Fibroblast of lung (primary cell): ENCODE measurements at regions not wholly inside any gene's neighbourhood (a gene's known extent, or its start where the extent isn't known, plus 50 kb on each side); places are given as distances from the start of the nearest gene placed in this dataset.
"Not testable (repeated sequence)": the region's sequence is repeated elsewhere in the genome, so short reads cannot be mapped to it uniquely, and the experiment has no call there.

Experiments
- DNase-seq, 2 donors: peaks; one replicate each; pipeline versions ENCODE4 v3.0.0 to v3.0.0-alpha.2; 2010; ENCODE audit warnings: low read depth in 2 of 2
- H2AFZ ChIP-seq: 2 replicates; pipeline ENCODE4 v1.5.1; 2012; ENCODE audit warnings: low read length, control low read depth, inconsistent platforms
- H3K27ac ChIP-seq: 2 replicates; pipeline ENCODE4 v1.5.1; 2011; ENCODE audit warnings: low read length, control low read depth; ENCODE audit not compliant: insufficient read depth
- H3K27me3 ChIP-seq: 2 replicates; pipeline ENCODE4 v1.5.1; 2011; ENCODE audit warnings: mild to moderate bottlenecking, low read length; ENCODE audit not compliant: control insufficient read depth, insufficient read depth
- H3K36me3 ChIP-seq: 2 replicates; pipeline ENCODE4 v1.5.1; 2011; ENCODE audit warnings: low read length; ENCODE audit not compliant: control insufficient read depth, insufficient read depth
- H3K4me1 ChIP-seq: 2 replicates; pipeline ENCODE4 v1.5.1; 2011; ENCODE audit warnings: low read length; ENCODE audit not compliant: control insufficient read depth, insufficient read depth; ENCODE audit errors: extremely low read depth
- H3K4me2 ChIP-seq: 2 replicates; pipeline ENCODE4 v1.5.1; 2011; ENCODE audit warnings: low read length, control low read depth; ENCODE audit not compliant: insufficient read depth; ENCODE audit errors: extremely low read depth
- H3K4me3 ChIP-seq, 4 experiments: fragments of 200-600 bp in 1 of 4; sonication (generic) in 1 of 4; replicated peaks in 1 of 4; 2 replicates each; pipeline ENCODE4 v1.5.1; 2011 to 2016; ENCODE audit warnings: low read length in 4 of 4, low read depth in 3 of 4, mild to moderate bottlenecking in 3 of 4, control low read depth in 2 of 4, inconsistent platforms in 1 of 4, mixed read lengths in 1 of 4; ENCODE audit not compliant: insufficient read depth in 1 of 4; ENCODE audit errors: control extremely low read depth in 1 of 4
- H3K79me2 ChIP-seq: 2 replicates; pipeline ENCODE4 v1.5.1; 2012; ENCODE audit warnings: mild to moderate bottlenecking, low read length, inconsistent platforms; ENCODE audit not compliant: control insufficient read depth, insufficient read depth
- H3K9ac ChIP-seq: 2 replicates; pipeline ENCODE4 v1.5.1; 2011; ENCODE audit warnings: mild to moderate bottlenecking, low read length, control low read depth; ENCODE audit not compliant: insufficient read depth
- H3K9me3 ChIP-seq: 2 replicates; pipeline ENCODE4 v1.5.1; 2012; ENCODE audit warnings: low read depth, low read length; ENCODE audit not compliant: control insufficient read depth, insufficient read depth
- H4K20me1 ChIP-seq: 2 replicates; pipeline ENCODE4 v1.5.1; 2011; ENCODE audit warnings: low read length; ENCODE audit not compliant: control insufficient read depth, insufficient read depth; ENCODE audit errors: extremely low read depth
- EZH2 ChIP-seq: IDR thresholded peaks from 2 replicates; pipeline ENCODE4 v1.5.1; 2012; ENCODE audit warnings: low read length, control low read depth, mild to moderate bottlenecking; ENCODE audit errors: missing control alignments
- TF ChIP-seq, protein P1 (sequence below), 2 donors: IDR thresholded peaks in 1 of 2; conservative IDR thresholded peaks in 1 of 2; 1 replicate in 1 of 2; 2 replicates in 1 of 2; pipeline ENCODE4 v1.5.1; 2011 to 2012; ENCODE audit warnings: low read length in 2 of 2, control low read depth in 1 of 2, inconsistent platforms in 1 of 2, low read depth in 1 of 2, mild to moderate bottlenecking in 1 of 2

DNA sequence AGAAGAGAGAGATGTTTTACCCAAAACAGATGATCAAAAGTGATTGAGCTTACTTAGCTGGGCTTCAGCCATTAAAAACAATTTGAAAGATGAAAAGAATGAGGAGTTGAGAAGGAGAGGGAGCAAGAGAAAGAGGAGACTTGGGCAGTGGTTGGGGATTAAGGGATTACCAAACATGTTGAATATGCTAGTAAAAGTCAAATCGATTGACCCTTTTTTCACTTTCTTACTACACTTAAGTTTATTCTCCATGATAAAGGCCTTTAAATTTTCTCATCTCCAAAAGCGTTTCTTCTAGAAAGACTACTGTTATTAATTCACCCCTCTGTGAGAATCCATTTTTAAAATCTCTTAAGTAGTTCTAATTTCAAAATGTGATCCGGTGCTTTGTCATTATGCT, 1254.0 kb upstream of the PHF14 start:
- no peak overlapping the region for H3K4me3 ChIP-seq
- no peaks in the 10 kb centered on the region for H3K79me2 ChIP-seq
- no peak overlapping the region for H3K4me2 ChIP-seq
- H3K36me3 ChIP-seq = no peaks in the 10 kb centered on the region
- H3K27ac ChIP-seq = no peak overlapping the region
- no peaks in the 10 kb centered on the region for H3K27me3 ChIP-seq
- H3K9ac ChIP-seq = no peak overlapping the region
- TF ChIP-seq EZH2 = no peak
- TF ChIP-seq, protein P1, sequence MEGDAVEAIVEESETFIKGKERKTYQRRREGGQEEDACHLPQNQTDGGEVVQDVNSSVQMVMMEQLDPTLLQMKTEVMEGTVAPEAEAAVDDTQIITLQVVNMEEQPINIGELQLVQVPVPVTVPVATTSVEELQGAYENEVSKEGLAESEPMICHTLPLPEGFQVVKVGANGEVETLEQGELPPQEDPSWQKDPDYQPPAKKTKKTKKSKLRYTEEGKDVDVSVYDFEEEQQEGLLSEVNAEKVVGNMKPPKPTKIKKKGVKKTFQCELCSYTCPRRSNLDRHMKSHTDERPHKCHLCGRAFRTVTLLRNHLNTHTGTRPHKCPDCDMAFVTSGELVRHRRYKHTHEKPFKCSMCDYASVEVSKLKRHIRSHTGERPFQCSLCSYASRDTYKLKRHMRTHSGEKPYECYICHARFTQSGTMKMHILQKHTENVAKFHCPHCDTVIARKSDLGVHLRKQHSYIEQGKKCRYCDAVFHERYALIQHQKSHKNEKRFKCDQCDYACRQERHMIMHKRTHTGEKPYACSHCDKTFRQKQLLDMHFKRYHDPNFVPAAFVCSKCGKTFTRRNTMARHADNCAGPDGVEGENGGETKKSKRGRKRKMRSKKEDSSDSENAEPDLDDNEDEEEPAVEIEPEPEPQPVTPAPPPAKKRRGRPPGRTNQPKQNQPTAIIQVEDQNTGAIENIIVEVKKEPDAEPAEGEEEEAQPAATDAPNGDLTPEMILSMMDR (conservative IDR thresholded peaks at IDR 0.05 in 1 of 2, IDR thresholded peaks at IDR 0.05 in 1 of 2; ENCODE audit: low read depth in 1 of 2, low read length in 2 of 2) = no peak
- H3K9me3 ChIP-seq = no peaks in the 10 kb centered on the region
- DNase-seq = no peak
- no peak overlapping the region for H2AFZ ChIP-seq
- no peaks in the 10 kb centered on the region for H4K20me1 ChIP-seq
- H3K4me1 ChIP-seq = no peaks in the 10 kb centered on the region

DNA sequence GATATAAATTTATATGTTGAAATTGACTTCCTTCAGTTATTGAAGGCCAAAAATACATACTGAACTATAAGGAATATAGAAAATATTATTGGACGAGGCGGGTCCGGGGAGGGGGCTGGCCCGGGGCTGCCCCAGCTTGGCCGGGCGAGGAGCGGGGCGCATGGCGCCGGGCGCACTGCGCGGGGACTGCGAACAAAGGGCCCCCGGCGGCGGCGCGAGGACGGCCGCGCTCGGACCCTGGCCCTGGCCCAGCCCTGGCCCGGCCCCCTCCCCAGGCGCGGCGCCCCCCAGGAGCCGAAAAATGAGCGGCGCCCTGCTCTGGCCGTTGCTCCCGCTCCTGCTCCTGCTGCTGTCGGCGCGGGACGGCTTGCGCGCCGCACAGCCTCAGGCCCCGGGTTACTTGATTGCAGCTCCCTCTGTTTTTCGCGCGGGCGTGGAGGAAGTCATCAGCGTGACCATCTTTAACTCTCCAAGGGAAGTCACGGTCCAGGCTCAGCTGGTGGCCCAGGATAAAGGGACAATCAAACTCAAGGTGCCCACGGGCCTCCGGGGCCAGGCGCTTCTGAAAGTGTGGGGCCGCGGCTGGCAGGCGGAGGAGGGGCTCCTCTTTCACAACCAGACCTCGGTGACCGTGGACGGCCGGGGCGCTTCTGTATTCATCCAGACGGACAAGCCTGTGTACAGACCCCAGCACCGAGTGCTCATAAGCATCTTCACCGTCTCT, 1247.6 kb upstream of the PHF14 start:
- not testable (repeated sequence) for H3K27ac ChIP-seq, H3K9me3 ChIP-seq, H3K36me3 ChIP-seq, DNase-seq, H3K4me3 ChIP-seq, H4K20me1 ChIP-seq, H3K9ac ChIP-seq, H2AFZ ChIP-seq, H3K27me3 ChIP-seq, H3K4me1 ChIP-seq, H3K4me2 ChIP-seq, H3K79me2 ChIP-seq

DNA sequence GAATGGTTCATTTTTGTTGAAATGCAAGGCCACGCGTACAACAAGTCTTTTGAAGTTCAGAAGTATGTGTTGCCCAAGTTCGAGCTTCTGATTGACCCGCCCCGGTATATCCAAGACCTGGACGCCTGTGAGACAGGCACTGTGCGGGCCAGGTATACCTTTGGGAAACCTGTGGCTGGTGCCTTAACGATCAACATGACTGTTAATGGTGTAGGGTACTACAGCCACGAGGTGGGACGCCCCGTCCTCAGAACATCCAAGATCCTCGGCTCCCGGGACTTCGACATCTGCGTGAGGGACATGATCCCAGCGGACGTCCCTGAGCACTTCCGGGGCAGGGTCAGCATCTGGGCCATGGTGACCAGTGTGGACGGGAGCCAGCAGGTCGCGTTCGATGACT, 1246.9 kb upstream of the PHF14 start:
- H3K4me3 ChIP-seq, DNase-seq, H2AFZ ChIP-seq, H3K9ac ChIP-seq, H3K36me3 ChIP-seq, H3K27me3 ChIP-seq, H3K79me2 ChIP-seq, H3K27ac ChIP-seq, H3K4me2 ChIP-seq, H3K9me3 ChIP-seq, H4K20me1 ChIP-seq, H3K4me1 ChIP-seq: not testable (repeated sequence)

DNA sequence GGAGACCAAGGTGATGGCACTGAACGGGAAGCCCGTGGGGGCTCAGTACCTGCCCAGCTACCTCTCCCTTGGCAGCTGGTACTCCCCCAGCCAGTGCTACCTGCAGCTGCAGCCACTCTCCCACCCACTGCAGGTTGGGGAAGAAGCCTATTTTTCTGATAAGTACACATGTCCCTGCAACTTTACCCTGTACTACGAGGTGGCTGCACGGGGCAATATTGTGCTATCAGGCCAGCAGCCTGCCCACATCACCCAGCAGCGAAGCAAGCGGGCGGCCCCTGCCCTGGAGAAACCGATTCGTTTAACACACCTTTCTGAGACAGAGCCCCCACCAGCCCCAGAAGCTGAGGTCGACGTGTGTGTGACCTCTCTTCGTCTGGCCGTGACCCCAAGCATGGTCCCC, 1246.2 kb upstream of the PHF14 start:
- not testable (repeated sequence) for H3K9me3 ChIP-seq, H3K27ac ChIP-seq

DNA sequence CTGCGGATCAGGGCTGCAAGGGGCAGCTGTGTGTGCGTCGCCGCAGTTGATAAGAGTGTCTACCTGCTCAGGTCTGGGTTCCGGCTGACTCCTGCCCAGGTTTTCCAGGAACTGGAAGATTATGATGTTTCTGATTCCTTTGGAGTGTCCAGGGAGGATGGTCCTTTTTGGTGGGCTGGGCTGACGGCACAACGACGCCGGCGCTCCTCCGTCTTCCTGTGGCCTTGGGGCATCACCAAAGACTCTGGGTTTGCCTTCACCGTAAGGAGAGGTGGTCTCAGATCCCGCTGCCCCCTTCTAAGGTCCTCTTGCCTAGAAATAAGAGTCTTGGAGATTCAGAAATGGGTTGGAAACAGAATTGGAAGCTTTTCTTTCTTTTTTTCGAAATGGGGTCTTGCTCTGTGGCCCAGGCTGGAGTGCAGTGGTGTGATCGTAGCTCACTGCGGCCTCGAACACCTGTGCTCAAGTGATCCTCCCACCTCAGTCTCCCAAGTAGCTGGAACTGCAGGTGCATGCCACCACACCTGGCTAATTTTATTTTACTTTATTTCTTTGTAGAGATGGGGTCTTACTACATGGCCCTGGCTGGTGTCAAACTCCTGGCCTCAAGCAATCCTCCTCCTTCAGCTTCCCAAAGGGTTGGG, 1245.5 kb upstream of the PHF14 start:
- H3K4me2 ChIP-seq, H3K4me1 ChIP-seq, H4K20me1 ChIP-seq, H3K36me3 ChIP-seq, H3K9ac ChIP-seq, DNase-seq, H3K4me3 ChIP-seq, H2AFZ ChIP-seq, H3K27ac ChIP-seq, H3K9me3 ChIP-seq, H3K79me2 ChIP-seq, H3K27me3 ChIP-seq: not testable (repeated sequence)

More for the DNA sequence above, 1246.2 kb upstream of the PHF14 start:
- H3K9ac ChIP-seq, H3K4me3 ChIP-seq, H3K36me3 ChIP-seq, H3K79me2 ChIP-seq, H4K20me1 ChIP-seq, DNase-seq, H3K27me3 ChIP-seq, H2AFZ ChIP-seq, H3K4me1 ChIP-seq, H3K4me2 ChIP-seq: not testable (repeated sequence)
